PFSK-1 (cell line): ENCODE measurements at regions not wholly inside any gene's neighbourhood (a gene's known extent, or its start where the extent isn't known, plus 50 kb on each side); places are given as distances from the start of the nearest gene placed in this dataset.

Source experiments
- FOXP2 ChIP-seq: optimal IDR thresholded peaks from 2 replicates; pipeline ENCODE3; 2011; ENCODE audit warnings: borderline replicate concordance, control low read depth, inconsistent platforms; ENCODE audit not compliant: insufficient read depth; ENCODE audit errors: extremely low read length, extremely low read depth
- POLR2AphosphoS5 ChIP-seq: IDR thresholded peaks from 2 replicates; pipeline ENCODE4 v1.6.1; 2012; ENCODE audit warnings: low read depth, mild to moderate bottlenecking, control low read depth, low read length, moderate library complexity
- SIN3A ChIP-seq: IDR thresholded peaks from 2 replicates; pipeline ENCODE4 v1.6.1; 2012; ENCODE audit warnings: mild to moderate bottlenecking, low read length, moderate library complexity, borderline replicate concordance; ENCODE audit not compliant: insufficient read depth
- TAF1 ChIP-seq: IDR thresholded peaks from 2 replicates; pipeline ENCODE4 v1.6.1; 2012; ENCODE audit warnings: low read length, control low read depth, borderline replicate concordance; ENCODE audit not compliant: insufficient read depth
- TF ChIP-seq, protein P1 (sequence below), 2 experiments: IDR thresholded peaks; 2 replicates each; pipeline versions ENCODE4 v1.6.1 to v1.8.0; 2011 to 2012; ENCODE audit warnings: low read depth in 2 of 2, low read length in 2 of 2, control low read depth in 1 of 2, inconsistent platforms in 1 of 2, mild to moderate bottlenecking in 1 of 2, moderate library complexity in 1 of 2; ENCODE audit not compliant: insufficient read depth in 1 of 2

GRCh38 chr2:83386549-83386948 lies 1072.5 kb downstream of the SUCLG1 start:
- TF ChIP-seq FOXP2 (no peak), TAF1 (no peak), SIN3A (no peak), POLR2AphosphoS5 (no peak)
- TF ChIP-seq, protein P1, sequence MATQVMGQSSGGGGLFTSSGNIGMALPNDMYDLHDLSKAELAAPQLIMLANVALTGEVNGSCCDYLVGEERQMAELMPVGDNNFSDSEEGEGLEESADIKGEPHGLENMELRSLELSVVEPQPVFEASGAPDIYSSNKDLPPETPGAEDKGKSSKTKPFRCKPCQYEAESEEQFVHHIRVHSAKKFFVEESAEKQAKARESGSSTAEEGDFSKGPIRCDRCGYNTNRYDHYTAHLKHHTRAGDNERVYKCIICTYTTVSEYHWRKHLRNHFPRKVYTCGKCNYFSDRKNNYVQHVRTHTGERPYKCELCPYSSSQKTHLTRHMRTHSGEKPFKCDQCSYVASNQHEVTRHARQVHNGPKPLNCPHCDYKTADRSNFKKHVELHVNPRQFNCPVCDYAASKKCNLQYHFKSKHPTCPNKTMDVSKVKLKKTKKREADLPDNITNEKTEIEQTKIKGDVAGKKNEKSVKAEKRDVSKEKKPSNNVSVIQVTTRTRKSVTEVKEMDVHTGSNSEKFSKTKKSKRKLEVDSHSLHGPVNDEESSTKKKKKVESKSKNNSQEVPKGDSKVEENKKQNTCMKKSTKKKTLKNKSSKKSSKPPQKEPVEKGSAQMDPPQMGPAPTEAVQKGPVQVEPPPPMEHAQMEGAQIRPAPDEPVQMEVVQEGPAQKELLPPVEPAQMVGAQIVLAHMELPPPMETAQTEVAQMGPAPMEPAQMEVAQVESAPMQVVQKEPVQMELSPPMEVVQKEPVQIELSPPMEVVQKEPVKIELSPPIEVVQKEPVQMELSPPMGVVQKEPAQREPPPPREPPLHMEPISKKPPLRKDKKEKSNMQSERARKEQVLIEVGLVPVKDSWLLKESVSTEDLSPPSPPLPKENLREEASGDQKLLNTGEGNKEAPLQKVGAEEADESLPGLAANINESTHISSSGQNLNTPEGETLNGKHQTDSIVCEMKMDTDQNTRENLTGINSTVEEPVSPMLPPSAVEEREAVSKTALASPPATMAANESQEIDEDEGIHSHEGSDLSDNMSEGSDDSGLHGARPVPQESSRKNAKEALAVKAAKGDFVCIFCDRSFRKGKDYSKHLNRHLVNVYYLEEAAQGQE (IDR thresholded peaks at IDR 0.05; ENCODE audit: insufficient read depth in 1 of 2, low read depth in 2 of 2, low read length in 2 of 2): no peak

GRCh38 chr2:83378921-83379320 lies 1080.2 kb downstream of the SUCLG1 start:
- TF ChIP-seq FOXP2: no peak
- no peak for TF ChIP-seq POLR2AphosphoS5

DNA sequence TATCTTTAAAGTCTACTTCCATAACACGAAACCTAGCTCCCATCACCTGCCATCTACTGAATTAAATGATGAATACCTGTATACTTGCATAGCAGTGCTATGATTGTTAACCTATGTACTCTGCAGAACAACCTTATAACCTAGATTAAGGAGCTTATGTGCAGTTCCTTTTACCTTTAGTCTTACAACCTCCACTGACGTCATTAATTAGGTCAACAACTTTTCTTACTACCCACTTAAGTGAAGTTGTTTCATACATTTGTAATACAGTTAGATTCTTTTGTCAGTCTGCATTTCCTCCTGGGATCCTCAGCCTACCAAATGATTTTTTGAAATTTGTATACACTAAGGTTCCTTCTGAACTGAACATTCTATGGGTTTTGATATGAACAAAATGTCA lies 1082.3 kb downstream of the SUCLG1 start:
- TF ChIP-seq SIN3A: no peak
- TF ChIP-seq, protein P1 (IDR thresholded peaks at IDR 0.05; ENCODE audit: insufficient read depth in 1 of 2, low read depth in 2 of 2, low read length in 2 of 2): no peak
- no peak for TF ChIP-seq TAF1
- TF ChIP-seq FOXP2: no peak
- TF ChIP-seq POLR2AphosphoS5: no peak

GRCh38 chr2:83370419-83370762 lies 1088.7 kb downstream of the SUCLG1 start:
- no peak for TF ChIP-seq FOXP2
- no peak for TF ChIP-seq SIN3A
- TF ChIP-seq TAF1: no peak
- no peak for TF ChIP-seq POLR2AphosphoS5
- TF ChIP-seq, protein P1 (IDR thresholded peaks at IDR 0.05; ENCODE audit: insufficient read depth in 1 of 2, low read depth in 2 of 2, low read length in 2 of 2): no peak

DNA sequence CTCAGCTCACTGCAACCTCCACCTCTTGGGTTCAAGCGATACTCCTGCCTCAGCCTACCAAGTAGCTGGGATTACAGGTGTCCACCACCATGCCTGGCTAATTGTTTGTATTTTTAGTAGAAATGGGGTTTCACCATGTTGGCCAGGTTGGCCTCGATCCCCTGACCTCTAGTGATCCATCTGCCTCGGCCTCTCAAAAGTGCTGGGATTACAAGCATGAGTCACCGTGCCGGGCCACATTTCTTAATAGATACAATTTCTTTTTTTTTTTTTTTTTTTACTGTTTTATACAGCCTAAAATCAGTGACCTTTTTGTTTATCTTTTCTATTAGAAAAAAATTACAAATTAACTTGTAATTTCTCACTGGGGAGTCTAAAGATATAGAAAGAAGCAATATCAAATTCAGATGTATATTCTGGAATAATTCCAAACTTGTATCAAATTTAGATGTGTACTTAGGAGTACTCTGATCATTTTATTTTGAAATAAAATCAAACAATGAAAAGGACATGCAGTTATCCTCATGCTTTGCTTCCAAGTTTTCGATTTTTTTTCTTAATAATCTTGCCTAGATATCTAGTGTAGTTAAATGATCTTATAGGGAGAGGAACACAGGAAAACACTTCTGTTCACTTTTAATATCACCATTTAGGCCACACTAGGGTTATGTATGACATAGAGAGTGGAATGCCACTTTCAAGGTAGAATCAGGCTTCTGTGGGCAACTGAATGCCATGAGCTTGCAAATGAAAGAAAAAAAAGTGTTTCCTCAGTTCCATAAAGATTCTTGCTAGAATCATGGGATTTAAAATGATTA lies 1089.3 kb downstream of the SUCLG1 start:
- TF ChIP-seq FOXP2: no peak
- TF ChIP-seq SIN3A: no peak

- TF ChIP-seq, protein P1 (IDR thresholded peaks at IDR 0.05; ENCODE audit: insufficient read depth in 1 of 2, low read depth in 2 of 2, low read length in 2 of 2): no peak
Observed at GRCh38 chr2:83368916-83369315, 1090.2 kb downstream of the SUCLG1 start.
